ENCODE measurements at regions not wholly inside any gene's neighbourhood (a gene's known extent, or its start where the extent isn't known, plus 50 kb on each side); places are given as distances from the start of the nearest gene placed in this dataset.
"Not testable (repeated sequence)": the region's sequence is repeated elsewhere in the genome, so short reads cannot be mapped to it uniquely, and the experiment has no call there.

- no peak for DNase-seq
These were observed 94.1 kb upstream of the NT5E start for GRCh38 chr6:85355816-85356215.

GRCh38 chr6:85354761-85355618 lies 94.9 kb upstream of the NT5E start:
- peak; percentile 36 for DNase-seq

GRCh38 chr6:85353012-85353411 lies 96.9 kb upstream of the NT5E start:
- no peak for DNase-seq

- no peak for DNase-seq
These were observed 101.2 kb upstream of the NT5E start for GRCh38 chr6:85348643-85349042.

- DNase-seq = no peak
These were observed 102.1 kb upstream of the NT5E start for GRCh38 chr6:85347812-85348211.

GRCh38 chr6:85346196-85346595 lies 103.7 kb upstream of the NT5E start:
- no peak for DNase-seq

GRCh38 chr6:85344996-85345395 lies 104.9 kb upstream of the NT5E start:
- DNase-seq = no peak

GRCh38 chr6:85343428-85343827 lies 106.5 kb upstream of the NT5E start:
- no peak for DNase-seq

GRCh38 chr6:85329196-85329595 lies 120.7 kb upstream of the NT5E start:
- DNase-seq = no peak

- not testable (repeated sequence) for DNase-seq
These were observed 124.1 kb upstream of the NT5E start for GRCh38 chr6:85325811-85326210.

GRCh38 chr6:85323435-85324040 lies 126.3 kb upstream of the NT5E start:
- DNase-seq = peak; percentile 28

- DNase-seq = no peak
These were observed 127.3 kb upstream of the NT5E start for GRCh38 chr6:85322446-85323105.

- no peak for DNase-seq
These were observed 128.0 kb upstream of the NT5E start for GRCh38 chr6:85321906-85322305.

GRCh38 chr6:85314586-85314985 lies 135.3 kb upstream of the NT5E start:
- DNase-seq = no peak

- DNase-seq = no peak
These were observed 149.3 kb upstream of the NT5E start for GRCh38 chr6:85300581-85300980.

- no peak for DNase-seq
These were observed 151.3 kb upstream of the NT5E start for GRCh38 chr6:85298553-85298952.

- no peak for DNase-seq
These were observed 158.6 kb upstream of the NT5E start for GRCh38 chr6:85291326-85291725.

GRCh38 chr6:85287654-85288053 lies 162.2 kb upstream of the NT5E start:
- DNase-seq = no peak

- DNase-seq = no peak
These were observed 162.7 kb upstream of the NT5E start for GRCh38 chr6:85287158-85287557.

- DNase-seq = not testable (repeated sequence)
These were observed 163.4 kb upstream of the NT5E start for GRCh38 chr6:85286507-85286906.

- DNase-seq = no peak
These were observed 163.9 kb upstream of the NT5E start for GRCh38 chr6:85285934-85286333.

GRCh38 chr6:85285114-85285513 lies 164.8 kb upstream of the NT5E start:
- no peak for DNase-seq

- DNase-seq = no peak
These were observed 166.4 kb upstream of the NT5E start for GRCh38 chr6:85283436-85283835.

GRCh38 chr6:85278466-85279035 lies 171.3 kb upstream of the NT5E start:
- DNase-seq = no peak

Measured in NCI-H526 treated with DMSO at 0.1 percent for 48 hours (cell line).